HFFc6 (cell line): ENCODE measurements at regions not wholly inside any gene's neighbourhood (a gene's known extent, or its start where the extent isn't known, plus 50 kb on each side); places are given as distances from the start of the nearest gene placed in this dataset.
"Not testable (repeated sequence)": the region's sequence is repeated elsewhere in the genome, so short reads cannot be mapped to it uniquely, and the experiment has no call there.

ENCODE experiments used
- DNase-seq: peaks from one replicate; pipeline ENCODE4 v3.0.0-alpha.2; 2018
- H3K27ac Mint-ChIP-seq: 2 replicates; pipeline ENCODE4 v1.8.0; 2020; ENCODE audit warnings: mild to moderate bottlenecking, mixed read lengths
- H3K27me3 Mint-ChIP-seq: 2 replicates; pipeline ENCODE4 v1.8.0; 2021; ENCODE audit warnings: mild to moderate bottlenecking, moderate library complexity, mixed read lengths; ENCODE audit not compliant: insufficient read depth
- H3K36me3 Mint-ChIP-seq: 2 replicates; pipeline ENCODE4 v1.8.0; 2021; ENCODE audit warnings: low read depth, mixed read lengths
- H3K4me1 Mint-ChIP-seq: 2 replicates; pipeline ENCODE4 v1.8.0; 2020; ENCODE audit warnings: low read depth, mixed read lengths
- H3K4me3 Mint-ChIP-seq: 2 replicates; pipeline ENCODE4 v1.8.0; 2020; ENCODE audit warnings: mild to moderate bottlenecking, moderate library complexity, mixed read lengths
- H3K9me3 Mint-ChIP-seq: 2 replicates; pipeline ENCODE4 v1.8.0; 2020; ENCODE audit warnings: mild to moderate bottlenecking, mixed read lengths
- CTCF ChIP-seq: fragments of 200-600 bp; sonication (generic); IDR thresholded peaks from 2 replicates; pipeline ENCODE4 v1.5.0; 2021; ENCODE audit warnings: antibody characterized with exemption, mild to moderate bottlenecking

- Mint-ChIP-seq H3K4me1 (no peaks in the 10 kb centered on the region), H3K36me3 (no peaks in the 10 kb centered on the region), H3K4me3 (no peak overlapping the region), H3K27me3 (no peaks in the 10 kb centered on the region; the same call in 1 of the 2 replicates), H3K27ac (no peak overlapping the region), H3K9me3 (peaks cover 29% of the 10 kb centered on the region)
- TF ChIP-seq CTCF, result no peak
- DNase-seq, result no peak
Observed at GRCh38 chr18:34514238-34514637, 195.9 kb upstream of the DTNA start.

- Mint-ChIP-seq H3K27ac (no peak overlapping the region), H3K4me3 (no peak overlapping the region), H3K36me3 (no peaks in the 10 kb centered on the region), H3K4me1 (no peaks in the 10 kb centered on the region), H3K9me3 (peaks cover 24% of the 10 kb centered on the region), H3K27me3 (no peaks in the 10 kb centered on the region; the same call in 1 of the 2 replicates)
- DNase-seq, result no peak
- no peak for TF ChIP-seq CTCF
Observed at GRCh38 chr18:34514957-34515356, 195.1 kb upstream of the DTNA start.

DNA sequence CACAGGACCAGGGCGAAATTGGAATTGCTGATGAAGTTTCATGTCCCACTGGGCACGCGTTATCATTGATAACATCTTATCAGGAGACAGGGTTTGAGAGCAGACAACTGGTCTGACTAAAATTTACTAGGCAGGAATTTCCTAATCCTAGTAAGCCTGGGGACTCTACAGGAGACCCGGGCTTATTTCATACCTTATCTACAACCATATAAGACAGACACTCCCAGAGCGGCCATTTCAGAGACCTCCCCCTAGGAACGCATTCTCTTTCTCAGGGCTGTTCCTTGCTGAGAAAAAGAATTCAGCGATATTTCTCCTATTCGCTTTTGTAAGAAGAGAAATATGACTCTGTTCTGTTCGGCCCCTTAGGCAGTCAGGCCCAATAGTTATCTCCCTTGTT is 193.7 kb upstream of the DTNA start:
- not testable (repeated sequence) for H3K27me3 Mint-ChIP-seq, DNase-seq, H3K36me3 Mint-ChIP-seq, H3K27ac Mint-ChIP-seq, H3K4me3 Mint-ChIP-seq, H3K4me1 Mint-ChIP-seq
- peaks cover 32% of the 10 kb centered on the region for H3K9me3 Mint-ChIP-seq

DNA sequence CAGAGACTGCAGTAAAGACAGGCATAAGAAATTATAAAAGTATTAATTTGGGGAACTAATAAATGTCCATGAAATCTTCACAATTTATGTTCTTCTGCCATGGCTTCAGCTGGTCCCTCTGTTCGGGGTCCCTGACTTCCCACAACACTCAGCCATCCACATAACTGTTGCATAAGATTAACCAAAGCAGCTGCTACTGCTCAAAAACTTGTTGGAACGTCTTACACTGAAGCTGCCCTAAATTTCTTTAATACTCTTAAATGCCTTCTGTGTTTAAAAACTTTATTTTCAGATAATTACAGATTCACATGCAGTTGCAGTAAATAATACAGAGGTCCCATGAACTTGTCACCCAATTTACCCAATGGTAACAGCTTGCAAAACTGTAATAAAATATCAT is 193.1 kb upstream of the DTNA start:
- H3K27ac Mint-ChIP-seq, DNase-seq, H3K4me3 Mint-ChIP-seq, H3K27me3 Mint-ChIP-seq, H3K4me1 Mint-ChIP-seq, H3K36me3 Mint-ChIP-seq: not testable (repeated sequence)
- H3K9me3 Mint-ChIP-seq, result peaks cover 37% of the 10 kb centered on the region

DNA sequence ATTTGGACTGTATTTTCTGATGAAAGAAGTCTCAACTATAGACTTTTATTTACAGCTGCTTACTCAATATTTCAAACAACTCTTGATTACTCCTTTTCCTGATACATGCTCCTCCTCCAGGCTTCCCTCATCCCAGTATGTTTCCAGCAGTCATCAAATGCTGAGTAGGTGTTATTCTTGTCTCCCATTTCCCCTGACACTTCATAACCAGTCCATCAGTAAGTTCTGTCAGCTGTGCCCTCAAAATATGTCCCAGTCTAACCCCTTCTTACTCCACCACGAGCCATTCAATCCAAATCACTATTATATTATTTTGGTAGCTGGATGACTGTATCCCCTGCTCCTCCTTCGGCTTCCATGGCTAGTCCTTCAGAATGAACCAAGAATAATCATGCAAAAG is 189.1 kb upstream of the DTNA start:
- DNase-seq, result no peak
- H3K9me3 Mint-ChIP-seq, result peaks cover 45% of the 10 kb centered on the region
- no peak overlapping the region for H3K4me3 Mint-ChIP-seq
- TF ChIP-seq CTCF, result no peak
- H3K36me3 Mint-ChIP-seq, result no peaks in the 10 kb centered on the region
- H3K4me1 Mint-ChIP-seq, result no peaks in the 10 kb centered on the region
- no peaks in the 10 kb centered on the region; the same call in none of the 2 replicates for H3K27me3 Mint-ChIP-seq
- H3K27ac Mint-ChIP-seq, result no peak overlapping the region

DNA sequence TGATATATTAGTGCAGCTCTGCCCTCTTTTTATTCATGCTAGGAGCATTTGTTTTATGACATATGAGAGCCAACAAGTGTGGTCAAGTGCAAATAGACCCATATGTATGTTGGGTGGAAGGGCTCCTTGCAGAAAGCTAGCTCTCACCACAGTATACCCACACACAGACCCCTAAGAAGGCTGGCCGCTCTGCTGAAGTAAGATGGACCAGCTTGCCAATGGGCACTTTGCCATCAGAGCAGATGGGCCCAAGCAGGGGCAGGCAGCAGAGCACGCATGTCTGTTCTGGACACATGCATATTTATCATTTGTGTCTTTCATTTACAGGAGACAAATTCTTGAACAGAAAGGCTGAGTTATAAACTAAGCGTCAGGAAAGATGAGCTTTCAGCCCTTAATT is 187.5 kb upstream of the DTNA start:
- Mint-ChIP-seq H3K9me3 (peaks cover 45% of the 10 kb centered on the region), H3K27ac (no peak overlapping the region), H3K4me1 (no peaks in the 10 kb centered on the region), H3K27me3 (no peaks in the 10 kb centered on the region; the same call in 1 of the 2 replicates), H3K36me3 (peaks cover 4% of the 10 kb centered on the region; the same call in 1 of the 2 replicates), H3K4me3 (no peak overlapping the region)
- no peak for DNase-seq
- no peak for TF ChIP-seq CTCF

- no peaks in the 10 kb centered on the region; the same call in 1 of the 2 replicates for H3K27me3 Mint-ChIP-seq
- no peak overlapping the region for H3K4me3 Mint-ChIP-seq
- TF ChIP-seq CTCF, result no peak
- H3K36me3 Mint-ChIP-seq, result peaks cover 4% of the 10 kb centered on the region; the same call in 1 of the 2 replicates
- H3K27ac Mint-ChIP-seq, result no peak overlapping the region
- no peak for DNase-seq
- no peaks in the 10 kb centered on the region for H3K4me1 Mint-ChIP-seq
- H3K9me3 Mint-ChIP-seq, result peaks cover 33% of the 10 kb centered on the region
Observed at GRCh38 chr18:34525244-34525643, 184.9 kb upstream of the DTNA start.
